ENCODE measurements at regions not wholly inside any gene's neighbourhood (a gene's known extent, or its start where the extent isn't known, plus 50 kb on each side); places are given as distances from the start of the nearest gene placed in this dataset.
"Not testable (repeated sequence)": the region's sequence is repeated elsewhere in the genome, so short reads cannot be mapped to it uniquely, and the experiment has no call there.

GRCh38 chr4:154907345-154908045, 126.4 kb downstream of the RBM46 start:
- not testable (repeated sequence) for DNase-seq (ENCODE audit: low spot score)

- DNase-seq (ENCODE audit: low spot score), result no peak
These were observed 127.1 kb downstream of the RBM46 start for GRCh38 chr4:154908168-154908567.

- no peak for DNase-seq (ENCODE audit: low spot score)
These were observed 130.0 kb downstream of the RBM46 start for GRCh38 chr4:154911097-154911496.

GRCh38 chr4:154911608-154912098, 130.6 kb downstream of the RBM46 start:
- DNase-seq (ENCODE audit: low spot score), result no peak

GRCh38 chr4:154916068-154916467, 135.0 kb downstream of the RBM46 start:
- no peak for DNase-seq (ENCODE audit: low spot score)

GRCh38 chr4:154927126-154927680, 146.1 kb downstream of the RBM46 start:
- DNase-seq (ENCODE audit: low spot score), result no peak

GRCh38 chr4:154928640-154929257, 147.7 kb downstream of the RBM46 start:
- peak; percentile 22 for DNase-seq (ENCODE audit: low spot score)

- DNase-seq (ENCODE audit: low spot score), result no peak
These were observed 155.8 kb downstream of the RBM46 start for GRCh38 chr4:154936873-154937272.

GRCh38 chr4:154939851-154940250, 158.8 kb downstream of the RBM46 start:
- no peak for DNase-seq (ENCODE audit: low spot score)

GRCh38 chr4:154942176-154942575, 161.1 kb downstream of the RBM46 start:
- DNase-seq (ENCODE audit: low spot score), result no peak

- no peak for DNase-seq (ENCODE audit: low spot score)
These were observed 163.9 kb downstream of the RBM46 start for GRCh38 chr4:154944996-154945395.

- no peak for DNase-seq (ENCODE audit: low spot score)
These were observed 165.0 kb downstream of the RBM46 start for GRCh38 chr4:154946113-154946512.

- DNase-seq (ENCODE audit: low spot score), result no peak
These were observed 172.6 kb downstream of the RBM46 start for GRCh38 chr4:154953691-154954090.

- DNase-seq (ENCODE audit: low spot score), result no peak
These were observed 173.0 kb downstream of the RBM46 start for GRCh38 chr4:154954117-154954516.

GRCh38 chr4:154958121-154958520, 177.0 kb downstream of the RBM46 start:
- DNase-seq (ENCODE audit: low spot score), result no peak

GRCh38 chr4:154958621-154959358, 177.7 kb downstream of the RBM46 start:
- no peak for DNase-seq (ENCODE audit: low spot score)

GRCh38 chr4:154959756-154960155, 178.7 kb downstream of the RBM46 start:
- DNase-seq (ENCODE audit: low spot score), result no peak

- DNase-seq (ENCODE audit: low spot score), result no peak
These were observed 179.4 kb downstream of the RBM46 start for GRCh38 chr4:154960476-154960875.

GRCh38 chr4:154961263-154961662, 180.2 kb downstream of the RBM46 start:
- DNase-seq (ENCODE audit: low spot score), result no peak

GRCh38 chr4:154973244-154974035, 192.4 kb downstream of the RBM46 start:
- no peak for DNase-seq (ENCODE audit: low spot score)

- DNase-seq (ENCODE audit: low spot score), result no peak
These were observed 196.2 kb downstream of the RBM46 start for GRCh38 chr4:154977228-154977627.

Measured in cerebellar cortex (tissue), 1 donor.